ENCODE measurements at regions not wholly inside any gene's neighbourhood (a gene's known extent, or its start where the extent isn't known, plus 50 kb on each side); places are given as distances from the start of the nearest gene placed in this dataset.

- TF ChIP-seq CTCF (IDR thresholded peaks at IDR 0.05) (no peak), EZH2 (IDR thresholded peaks at IDR 0.05) (no peak), EZH2phosphoT487 (IDR thresholded peaks at IDR 0.05) (no peak)
Observed at GRCh38 chr10:52890281-52890680, 117.7 kb upstream of the MBL2 start.
